ENCODE measurements at regions not wholly inside any gene's neighbourhood (a gene's known extent, or its start where the extent isn't known, plus 50 kb on each side); places are given as distances from the start of the nearest gene placed in this dataset.
"Not testable (repeated sequence)": the region's sequence is repeated elsewhere in the genome, so short reads cannot be mapped to it uniquely, and the experiment has no call there.

DNA sequence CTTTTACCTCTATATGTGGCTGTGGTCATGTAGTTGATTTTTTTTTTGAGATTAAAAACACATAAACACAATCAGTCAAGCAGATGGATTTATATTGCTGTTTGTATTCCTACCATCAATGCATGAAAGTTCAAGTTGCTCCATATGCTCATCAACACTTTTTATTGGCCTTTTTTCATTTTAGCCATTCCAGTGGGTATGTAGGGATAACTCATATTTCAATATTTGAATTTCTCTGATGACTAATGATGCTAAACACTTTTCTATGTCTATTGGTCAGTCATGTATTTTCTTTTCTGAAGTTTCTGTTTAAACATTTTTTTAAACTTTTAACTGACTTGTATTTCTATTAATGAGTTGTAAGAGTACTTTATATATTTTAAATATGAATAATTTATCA is 445.4 kb upstream of the RGMB start:
- DNase-seq: no peak

GRCh38 chr5:98330871-98331270 is 442.6 kb upstream of the RGMB start:
- no peak for DNase-seq

DNA sequence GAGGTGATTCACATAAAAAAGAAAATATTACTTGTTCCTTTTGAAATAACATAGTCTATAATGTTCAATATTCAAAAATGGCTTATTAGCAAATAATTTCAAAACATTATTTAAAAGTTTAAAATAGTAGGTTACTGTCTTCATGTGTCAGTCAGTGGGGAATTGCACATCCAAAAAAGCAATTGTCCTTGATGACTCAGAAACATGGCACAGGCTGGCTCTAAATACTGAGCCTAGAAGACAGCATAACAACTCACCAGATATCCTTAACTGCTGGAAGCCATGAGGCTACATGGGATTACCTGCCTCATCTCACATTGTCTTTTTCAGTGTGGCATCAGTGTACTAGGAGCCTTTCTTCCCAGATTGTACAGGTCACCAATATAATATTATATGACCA is 439.5 kb upstream of the RGMB start:
- no peak for DNase-seq

DNA sequence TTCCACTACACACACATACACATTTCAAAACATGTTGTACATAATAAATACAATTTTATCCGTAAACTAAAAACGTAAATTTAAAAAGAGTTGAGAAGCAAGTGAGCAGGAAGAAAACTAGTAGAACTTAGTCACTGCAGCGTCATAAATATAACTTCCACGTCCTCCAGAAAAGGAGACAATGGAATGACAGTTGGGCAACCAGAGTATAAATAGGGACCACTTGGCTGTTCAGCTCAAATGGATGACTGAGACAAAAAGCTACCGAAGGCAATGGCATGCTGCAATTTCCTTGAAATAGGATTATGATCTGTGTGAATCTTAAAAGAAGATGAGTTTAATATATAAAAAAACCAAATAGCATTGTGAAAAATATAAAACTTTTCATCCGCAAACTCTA is 438.5 kb upstream of the RGMB start:
- no peak for DNase-seq

GRCh38 chr5:98339141-98339848 is 434.2 kb upstream of the RGMB start:
- no peak for DNase-seq

DNA sequence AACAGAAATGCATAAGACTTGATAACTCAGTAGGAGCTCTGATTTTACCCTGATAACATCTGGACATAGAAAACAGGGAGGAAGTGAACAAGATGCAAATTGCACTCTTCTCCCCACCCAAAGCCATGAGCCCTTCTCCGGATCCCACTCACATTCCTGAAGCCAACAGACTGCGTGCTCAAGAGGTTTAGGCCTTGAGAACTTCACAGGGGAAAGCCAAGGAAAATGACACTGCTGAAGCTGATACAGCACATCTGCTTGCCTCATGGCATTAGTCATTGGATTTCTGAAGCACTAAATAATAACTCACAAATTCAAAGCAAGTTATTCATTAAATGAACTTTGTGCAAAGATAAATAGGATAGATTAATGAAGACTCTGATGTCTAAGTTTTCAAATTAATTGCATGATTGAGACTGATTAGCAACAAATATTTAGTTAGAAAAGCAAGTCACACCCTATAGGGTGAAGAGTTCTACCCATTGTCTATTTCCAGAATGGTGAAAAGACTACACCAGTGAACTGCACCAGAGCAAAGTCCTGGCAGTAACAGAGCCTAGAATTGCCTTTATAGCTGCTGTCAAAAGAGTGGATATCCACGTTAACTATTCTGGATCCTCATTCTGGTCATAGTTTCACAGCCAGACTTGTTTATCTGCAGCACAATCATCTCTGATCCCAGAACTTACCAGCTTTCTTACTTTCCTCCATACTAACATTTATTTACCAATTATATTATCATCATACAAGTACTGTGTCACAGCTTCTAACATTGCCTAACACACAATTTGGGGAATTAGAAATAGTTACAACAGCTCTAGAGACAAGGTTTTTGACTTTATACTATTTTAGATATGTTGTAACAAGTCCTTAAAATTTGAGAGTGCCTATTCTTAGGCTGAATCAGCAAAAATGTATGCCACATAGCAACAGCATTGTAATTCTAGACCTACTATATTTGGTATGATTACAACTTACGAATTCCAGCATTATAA is 432.1 kb upstream of the RGMB start:
- DNase-seq: no peak

DNA sequence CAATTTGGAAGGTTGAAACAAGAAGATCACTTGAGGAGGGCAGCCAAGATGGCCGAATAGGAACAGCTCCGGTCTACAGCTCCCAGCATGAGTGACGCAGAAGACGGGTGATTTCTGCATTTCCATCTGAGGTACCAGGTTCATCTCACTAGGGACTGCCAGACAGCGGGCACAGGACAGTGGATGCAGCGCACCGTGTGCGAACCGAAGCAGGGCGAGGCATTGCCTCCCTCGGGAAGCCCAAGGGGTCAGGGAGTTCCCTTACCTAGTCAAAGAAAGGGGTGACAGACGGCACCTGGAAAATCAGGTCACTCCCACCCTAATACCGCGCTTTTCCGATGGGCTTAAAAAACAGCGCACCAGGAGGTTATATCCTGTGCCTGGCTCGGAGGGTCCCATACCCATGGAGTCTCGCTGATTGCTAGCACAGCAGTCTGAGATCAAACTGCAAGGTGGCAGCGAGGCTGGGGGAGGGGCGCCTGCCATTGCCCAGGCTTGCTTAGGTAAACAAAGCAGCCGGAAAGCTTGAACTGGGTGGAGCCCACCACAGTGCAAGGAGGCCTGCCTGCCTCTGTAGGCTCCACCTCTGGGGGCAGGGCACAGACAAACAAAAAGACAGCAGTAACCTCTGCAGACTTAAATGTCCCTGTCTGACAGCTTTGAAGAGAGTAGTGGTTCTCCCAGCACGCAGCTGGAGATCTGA is 430.4 kb upstream of the RGMB start:
- not testable (repeated sequence) for DNase-seq

DNA sequence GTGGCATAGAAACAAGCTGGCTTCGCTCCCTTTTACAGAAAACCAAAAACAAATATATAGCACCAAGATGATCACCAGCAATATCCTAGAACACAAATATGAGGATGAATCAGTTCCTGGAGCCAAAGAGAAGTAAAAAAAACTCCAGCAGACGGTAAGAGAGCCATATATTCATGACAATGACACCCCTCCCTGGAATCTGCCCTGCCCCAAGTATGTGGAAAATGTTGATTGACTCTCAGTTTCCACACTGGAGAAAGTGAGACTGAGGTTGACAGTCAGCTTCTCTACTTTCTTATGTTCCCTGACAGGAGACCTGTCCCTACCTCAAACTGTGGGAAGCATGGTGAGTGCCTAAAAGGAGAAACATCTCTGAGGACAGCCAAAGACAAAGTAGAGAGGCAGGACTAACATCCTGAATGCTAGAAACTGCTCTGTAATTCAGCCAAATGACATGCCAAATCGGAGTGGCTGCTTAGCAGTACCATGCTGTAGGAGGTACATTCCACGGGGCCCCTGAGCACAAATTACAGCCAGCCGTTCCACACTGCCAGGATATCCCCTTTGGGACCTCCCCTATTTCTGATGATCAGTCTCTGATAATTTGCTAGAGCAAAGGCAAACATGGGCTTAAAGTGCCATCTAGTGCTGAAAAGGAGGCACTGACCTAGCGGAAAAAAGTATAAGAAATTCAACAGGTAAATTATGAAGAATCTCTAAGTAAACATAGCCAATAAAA is 424.0 kb upstream of the RGMB start:
- no peak for DNase-seq

GRCh38 chr5:98349990-98350365 is 423.5 kb upstream of the RGMB start:
- no peak for DNase-seq

DNA sequence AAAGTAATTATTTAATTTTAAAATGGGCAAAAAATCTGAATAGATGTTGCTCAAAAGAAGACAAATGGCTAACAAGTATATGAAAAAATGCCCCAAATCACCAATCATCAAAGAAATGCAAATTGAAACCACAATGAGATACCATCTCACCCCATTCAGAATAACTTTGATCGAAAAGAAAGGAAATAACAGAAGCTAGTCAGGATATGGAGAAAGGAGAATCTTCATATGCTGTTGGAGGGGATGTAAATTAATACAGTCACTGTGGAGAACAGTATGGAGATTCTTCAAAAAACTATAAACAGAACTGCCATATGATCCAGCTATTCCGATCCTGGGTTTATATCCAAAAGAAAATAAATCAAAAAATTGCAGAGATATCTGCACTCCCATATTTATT is 418.5 kb upstream of the RGMB start:
- no peak for DNase-seq

DNA sequence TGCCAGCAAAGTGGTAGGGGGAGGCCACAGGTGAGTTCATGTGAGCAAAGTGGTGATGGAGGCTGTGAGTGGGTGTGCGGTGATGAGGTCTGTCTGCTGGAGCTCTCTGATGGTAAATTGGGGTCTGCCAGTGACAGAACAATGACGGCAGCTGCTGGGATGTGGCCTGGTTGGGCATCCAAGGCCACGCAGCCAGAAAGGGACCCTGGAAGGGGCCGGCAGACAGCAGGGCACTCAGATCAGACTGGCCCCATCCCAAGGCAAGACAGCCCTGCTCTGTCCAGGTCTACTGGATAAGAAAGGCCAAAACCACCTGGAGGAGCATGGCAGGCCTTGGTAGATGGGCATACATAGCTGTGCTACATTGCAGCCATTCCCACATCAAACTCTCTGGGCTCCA is 412.9 kb upstream of the RGMB start:
- DNase-seq: no peak

DNA sequence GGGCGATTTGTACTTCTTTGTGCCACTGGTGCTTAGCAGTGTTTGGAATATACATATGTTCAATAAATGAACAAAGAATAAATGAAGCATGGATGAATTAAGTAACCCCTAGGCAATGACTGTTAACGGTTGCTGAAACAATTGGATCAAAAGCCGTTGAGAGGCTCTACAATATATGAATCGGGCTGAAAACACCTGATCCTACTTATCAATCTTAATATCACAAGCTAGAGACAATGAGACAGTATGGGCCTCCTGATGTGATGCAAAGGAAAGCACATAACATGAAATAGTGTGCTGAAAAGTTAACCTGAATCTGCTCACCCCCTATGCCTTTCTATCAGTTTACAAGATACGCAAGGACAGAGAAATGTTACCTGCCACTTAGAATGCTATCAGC is 410.3 kb upstream of the RGMB start:
- no peak for DNase-seq

- no peak for DNase-seq
Observed at GRCh38 chr5:98364549-98364948, 408.9 kb upstream of the RGMB start.

DNA sequence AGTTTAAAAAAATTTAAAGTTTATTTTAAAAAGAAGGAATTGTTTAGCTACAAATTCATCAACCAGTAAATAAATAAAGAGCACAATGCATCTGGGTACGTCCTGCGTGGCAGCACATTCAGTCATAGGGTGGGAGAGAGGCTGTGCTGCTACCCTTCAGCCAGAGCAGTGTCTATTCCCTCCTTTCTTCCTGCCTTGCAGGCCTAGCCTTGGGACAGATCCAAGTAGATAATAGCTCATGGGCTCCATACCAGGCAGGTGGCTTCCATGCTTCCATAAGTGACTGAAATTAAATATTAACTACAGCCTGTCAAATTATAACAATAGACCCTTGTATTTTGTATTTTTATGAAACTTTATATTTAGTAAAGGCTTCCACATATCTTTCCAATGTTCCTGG is 408.3 kb upstream of the RGMB start:
- DNase-seq: no peak

- DNase-seq: no peak
Observed at GRCh38 chr5:98368141-98368540, 405.3 kb upstream of the RGMB start.

DNA sequence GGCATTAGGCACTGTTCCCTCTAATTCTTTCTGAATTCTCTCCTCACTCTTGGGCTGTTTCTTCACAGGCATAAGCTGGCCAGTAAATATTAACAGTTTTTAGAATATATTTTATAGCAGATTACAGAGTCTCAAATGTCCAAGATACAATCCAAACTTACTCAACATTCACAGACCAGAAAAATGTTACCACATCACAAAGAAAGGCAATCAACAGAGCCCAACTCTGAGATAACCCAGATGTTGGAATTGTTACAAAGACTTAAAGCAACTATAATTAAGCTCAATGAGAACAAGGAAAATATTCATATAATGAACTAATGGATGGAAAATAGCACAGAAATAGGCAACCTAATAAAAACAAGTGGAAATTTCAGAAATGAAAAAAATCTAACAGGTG is 401.1 kb upstream of the RGMB start:
- DNase-seq: no peak

- no peak for DNase-seq
Observed at GRCh38 chr5:98391921-98392625, 381.4 kb upstream of the RGMB start.

GRCh38 chr5:98393205-98393604 is 380.3 kb upstream of the RGMB start:
- not testable (repeated sequence) for DNase-seq

GRCh38 chr5:98397081-98397480 is 376.4 kb upstream of the RGMB start:
- DNase-seq: no peak

DNA sequence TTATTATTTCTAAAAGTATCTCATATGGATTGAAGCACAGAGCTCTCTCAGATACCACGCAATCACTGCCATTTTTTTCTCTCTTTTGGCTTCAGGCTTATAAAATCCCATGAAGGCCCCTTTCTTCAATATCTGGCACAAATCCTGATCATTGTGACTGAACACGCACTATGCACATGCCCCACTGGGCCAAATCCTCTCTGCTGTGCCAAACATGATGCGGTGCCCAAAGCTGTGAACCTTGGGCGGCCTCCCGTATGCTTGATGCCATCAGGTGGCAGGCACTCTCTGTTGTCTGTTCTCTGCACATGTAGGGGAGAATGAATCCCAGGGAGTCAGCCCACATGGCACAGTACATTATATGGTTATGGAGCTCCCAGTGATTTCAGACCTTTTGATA is 375.0 kb upstream of the RGMB start:
- DNase-seq: no peak

DNA sequence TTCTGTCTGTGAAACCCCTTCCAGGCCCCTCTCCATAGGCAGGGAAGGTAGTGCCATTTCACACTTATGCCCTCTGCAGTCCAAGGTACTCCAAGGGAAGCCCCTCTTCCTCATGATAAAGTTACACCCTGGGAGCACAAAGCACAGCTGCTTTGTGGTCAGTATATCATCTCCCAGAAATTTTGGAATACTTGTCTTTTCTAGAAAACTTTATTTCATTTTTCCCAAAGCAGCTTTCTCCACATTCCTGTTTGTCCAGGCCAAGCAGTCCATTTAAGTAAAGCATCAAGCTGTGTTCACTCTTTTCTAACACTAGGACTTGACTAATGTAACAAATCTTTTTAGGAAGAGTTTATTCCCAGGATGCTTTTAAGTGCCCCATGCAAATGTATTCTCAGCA is 371.8 kb upstream of the RGMB start:
- DNase-seq: no peak

GRCh38 chr5:98402130-98402529 is 371.3 kb upstream of the RGMB start:
- DNase-seq: no peak
